Esophagus muscularis mucosa (tissue), 4 donors: ENCODE measurements at regions not wholly inside any gene's neighbourhood (a gene's known extent, or its start where the extent isn't known, plus 50 kb on each side); places are given as distances from the start of the nearest gene placed in this dataset.
A peak's percentile ranks its signal among the peaks of the same experiment; 100 is the strongest.

Experiments used
- DNase-seq: peaks from one replicate; pipeline ENCODE4 v3.0.0-alpha.2; 2017; ENCODE audit errors: extremely low spot score
- H3K27ac ChIP-seq, 4 donors: fragments of 200-600 bp; sonication (generic); replicated peaks in 1 of 4; 1 replicate in 3 of 4; 2 replicates in 1 of 4; pipeline ENCODE4 v1.5.1; 2016 to 2019; ENCODE audit warnings: mild to moderate bottlenecking in 1 of 4
- H3K27me3 ChIP-seq, 4 donors: fragments of 200-600 bp; sonication (generic); one replicate each; pipeline versions ENCODE4 v1.5.1 to v1.6.0; 2016 to 2019
- H3K36me3 ChIP-seq, 4 donors: fragments of 200-600 bp; sonication (generic); one replicate each; pipeline ENCODE4 v1.5.1; 2016 to 2019
- H3K4me1 ChIP-seq, 4 donors: fragments of 200-600 bp; sonication (generic); one replicate each; pipeline ENCODE4 v1.5.1; 2016 to 2019
- H3K4me3 ChIP-seq, 4 donors: fragments of 200-600 bp; sonication (generic); 1 replicate in 2 of 4; 2 replicates in 2 of 4; pipeline ENCODE4 v1.5.1; 2016 to 2019; ENCODE audit warnings: mild to moderate bottlenecking in 4 of 4, moderate library complexity in 1 of 4
- H3K9me3 ChIP-seq, 4 donors: fragments of 200-600 bp; sonication (generic); 1 replicate in 3 of 4; 2 replicates in 1 of 4; pipeline ENCODE4 v1.5.1; 2016 to 2019
- CTCF ChIP-seq, 3 experiments: fragments of 200-600 bp in 2 of 3; fragments of 450-650 bp in 1 of 3; sonication (generic) in 2 of 3; IDR thresholded peaks; one replicate each; pipeline ENCODE4 v1.5.1; 2017 to 2019; ENCODE audit warnings: antibody characterized with exemption in 3 of 3, mild to moderate bottlenecking in 2 of 3, moderate library complexity in 1 of 3
- EP300 ChIP-seq: sonication (generic); formaldehyde crosslinking; IDR thresholded peaks from one replicate; pipeline ENCODE4 v1.6.1; 2017; ENCODE audit warnings: antibody characterized with exemption
- POLR2A ChIP-seq: fragments of 450-650 bp; IDR thresholded peaks from one replicate; pipeline ENCODE4 v1.6.1; 2017; ENCODE audit warnings: antibody characterized with exemption, moderate library complexity, mild to moderate bottlenecking, low read depth
- POLR2AphosphoS5 ChIP-seq, 2 donors: sonication (generic); formaldehyde crosslinking; IDR thresholded peaks; one replicate each; pipeline ENCODE4 v1.6.1; 2017; ENCODE audit warnings: antibody characterized with exemption in 2 of 2
- WGBS: methylation state at CpG from one replicate; pipeline ENCODE4 v1.1.5; 2018; 5-methylcytosine and 5-hydroxymethylcytosine counted together
- intact Hi-C: fragments of 100-400 bp; cut with DNase I; formaldehyde crosslinking; loops from one replicate; pipeline ENCODE4 v1.15.1; 2023

DNA sequence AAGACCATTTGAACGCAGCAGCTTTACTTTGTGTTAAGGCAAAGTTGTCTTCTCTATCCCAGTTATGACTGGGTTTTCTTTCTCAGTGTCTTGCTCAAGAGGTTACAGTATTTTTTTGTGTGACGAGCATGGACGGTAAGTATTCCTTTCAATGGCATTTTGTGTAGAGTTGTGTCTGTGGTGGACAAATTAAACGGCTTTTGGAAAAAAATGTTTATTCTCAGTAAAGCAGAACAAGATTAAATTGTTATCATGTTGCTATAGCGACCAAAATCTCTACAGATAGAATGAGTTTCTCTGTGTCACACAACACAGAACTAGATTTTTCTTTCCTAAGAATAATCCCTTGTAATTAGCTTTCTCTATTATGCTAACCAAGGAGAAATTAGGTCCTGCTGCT, 417.1 kb downstream of the AEBP2 start:
- H3K4me1 ChIP-seq: peaks cover 7 to 19% (median 13%) of the 10 kb centered on the region in 4 donors
- no peak for DNase-seq
- no peaks in the 10 kb centered on the region for H3K27me3 ChIP-seq
- no peaks in the 10 kb centered on the region for H3K36me3 ChIP-seq
- intact Hi-C loops: no loop called here
- TF ChIP-seq POLR2A (no peak), EP300 (no peak), CTCF (IDR thresholded peaks at IDR 0.05) (no peak), POLR2AphosphoS5 (IDR thresholded peaks at IDR 0.05) (no peak)
- peak overlapping the region; percentile 48 to 68 (median 60) for H3K27ac ChIP-seq
- WGBS: 35% methylated on average over 5 of the region's 5 CpGs
- peaks cover 0 to 8% (median 0%) of the 10 kb centered on the region in 4 donors for H3K9me3 ChIP-seq
- H3K4me3 ChIP-seq: peak overlapping the region in 3 of 4 donors; percentile 11 to 18 (median 16)

DNA sequence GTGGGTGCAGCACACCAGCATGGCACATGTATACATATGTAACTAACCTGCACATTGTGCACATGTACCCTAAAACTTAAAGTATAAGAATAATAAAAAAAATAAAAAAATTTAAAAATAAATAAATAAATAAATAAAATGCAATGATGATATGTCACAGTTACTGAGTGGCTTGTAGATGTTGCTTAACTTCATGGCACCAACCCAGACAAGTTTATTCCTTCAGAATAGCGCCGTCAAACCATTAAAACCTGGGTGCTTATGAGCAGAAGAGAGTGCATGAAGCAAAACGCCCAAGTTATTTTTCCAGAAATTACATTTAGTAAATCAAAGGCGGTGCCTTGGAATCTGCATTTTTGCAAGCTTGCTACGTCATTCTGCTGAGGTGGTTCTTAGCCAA, 417.9 kb downstream of the AEBP2 start:
- DNase-seq: no peak
- Histone ChIP-seq H3K27ac (peak overlapping the region in 1 of 4 donors; percentile 48), H3K36me3 (no peaks in the 10 kb centered on the region), H3K4me1 (peaks cover 7 to 19% (median 13%) of the 10 kb centered on the region in 4 donors), H3K4me3 (no peak overlapping the region), H3K27me3 (no peaks in the 10 kb centered on the region), H3K9me3 (peaks cover 0 to 8% (median 0%) of the 10 kb centered on the region in 4 donors)
- 94% methylated on average over 5 of the region's 5 CpGs for WGBS
- intact Hi-C loops: no loop called here
- no peak for TF ChIP-seq EP300
- no peak for TF ChIP-seq POLR2AphosphoS5 (IDR thresholded peaks at IDR 0.05)
- no peak for TF ChIP-seq CTCF (IDR thresholded peaks at IDR 0.05)
- no peak for TF ChIP-seq POLR2A

DNA sequence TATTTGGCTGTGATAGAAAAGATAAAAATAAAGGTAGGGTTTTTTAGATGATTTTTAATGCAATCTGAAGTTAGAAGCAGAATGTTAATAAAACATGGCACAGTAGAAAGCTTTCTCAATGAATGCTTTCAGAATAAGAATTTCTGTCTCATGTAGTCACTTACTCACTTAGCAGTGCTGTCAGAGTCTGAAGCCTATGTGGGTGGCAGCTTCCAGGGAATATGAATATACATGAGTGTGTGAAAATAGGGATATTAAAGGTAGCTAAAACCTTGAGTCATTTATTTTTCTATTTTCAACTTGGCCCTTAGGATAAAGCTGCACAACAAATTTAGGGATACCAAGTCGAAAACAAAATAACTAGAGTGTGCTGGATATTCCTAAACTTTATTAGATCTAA, 427.9 kb downstream of the AEBP2 start:
- Histone ChIP-seq H3K4me1 (peaks cover 0 to 6% (median 2%) of the 10 kb centered on the region in 4 donors), H3K4me3 (no peak overlapping the region), H3K36me3 (no peaks in the 10 kb centered on the region), H3K27me3 (no peaks in the 10 kb centered on the region), H3K27ac (no peak overlapping the region), H3K9me3 (no peaks in the 10 kb centered on the region)
- TF ChIP-seq EP300 (no peak), POLR2A (no peak), CTCF (IDR thresholded peaks at IDR 0.05) (no peak), POLR2AphosphoS5 (IDR thresholded peaks at IDR 0.05) (no peak)
- intact Hi-C loops: no loop called here
- DNase-seq: no peak
- 88% methylated on average over 1 of the region's 1 CpG for WGBS

GRCh38 chr12:19867970-19868369, 428.7 kb downstream of the AEBP2 start:
- DNase-seq: no peak
- no peaks in the 10 kb centered on the region for H3K36me3 ChIP-seq
- intact Hi-C loops: no loop called here
- H3K4me3 ChIP-seq: no peak overlapping the region
- no peaks in the 10 kb centered on the region for H3K9me3 ChIP-seq
- peaks cover 0 to 6% (median 2%) of the 10 kb centered on the region in 4 donors for H3K4me1 ChIP-seq
- no peaks in the 10 kb centered on the region for H3K27me3 ChIP-seq
- TF ChIP-seq EP300 (no peak), POLR2A (no peak), CTCF (IDR thresholded peaks at IDR 0.05) (no peak), POLR2AphosphoS5 (IDR thresholded peaks at IDR 0.05) (no peak)
- no peak overlapping the region for H3K27ac ChIP-seq
- 61% methylated on average over 2 of the region's 2 CpGs for WGBS

- no peaks in the 10 kb centered on the region for H3K36me3 ChIP-seq
- no peak for DNase-seq
- WGBS: 80% methylated on average over 5 of the region's 5 CpGs
- H3K4me1 ChIP-seq: peaks cover 0 to 6% (median 2%) of the 10 kb centered on the region in 4 donors
- intact Hi-C loops: no loop called here
- H3K4me3 ChIP-seq: no peak overlapping the region
- H3K27me3 ChIP-seq: no peaks in the 10 kb centered on the region
- no peak overlapping the region for H3K27ac ChIP-seq
- H3K9me3 ChIP-seq: no peaks in the 10 kb centered on the region
- TF ChIP-seq CTCF (IDR thresholded peaks at IDR 0.05) (no peak), POLR2AphosphoS5 (IDR thresholded peaks at IDR 0.05) (no peak)
Measured at GRCh38 chr12:19869413-19869812, 430.1 kb downstream of the AEBP2 start.
